ENCODE measurements at regions not wholly inside any gene's neighbourhood (a gene's known extent, or its start where the extent isn't known, plus 50 kb on each side); places are given as distances from the start of the nearest gene placed in this dataset.

GRCh38 chr12:47578836-47579235 lies 127.0 kb downstream of the RPAP3 start:
- no peak overlapping the region for H2BK12ac ChIP-seq (ENCODE audit: low read length in 2 of 2)
- H3K9me3 ChIP-seq (ENCODE audit: control insufficient read depth, low read length) = no peaks in the 10 kb centered on the region
- peaks cover 7 to 11% of the 10 kb centered on the region in 2 experiments for H3K27me3 ChIP-seq (ENCODE audit: control insufficient read depth in 1 of 2, insufficient read depth in 1 of 2, low read length in 2 of 2)
- H3K4me1 ChIP-seq (ENCODE audit: control insufficient read depth, insufficient read depth, low read depth, low read length) = no peaks in the 10 kb centered on the region
- H3K9ac ChIP-seq (ENCODE audit: low read length) = no peak overlapping the region
- H2AFZ ChIP-seq (ENCODE audit: low read depth, low read length) = no peak overlapping the region
- H2BK5ac ChIP-seq (ENCODE audit: low read depth, low read length, poor library complexity, severe bottlenecking) = no peak overlapping the region
- H3K14ac ChIP-seq (ENCODE audit: low read length in 2 of 2) = no peak overlapping the region
- no CpG with 5 or more reads among the region's 4 CpGs for WGBS
- DNase-seq = no peak
- H3K4me3 ChIP-seq (ENCODE audit: insufficient read depth in 1 of 2, low read depth in 1 of 2, low read length in 2 of 2) = no peak overlapping the region
- H3K23ac ChIP-seq (ENCODE audit: low read length in 2 of 2) = no peak overlapping the region
- no peak overlapping the region for H3K18ac ChIP-seq (ENCODE audit: low read depth in 1 of 2, low read length in 2 of 2)
- H3K36me3 ChIP-seq (ENCODE audit: control insufficient read depth in 1 of 2, insufficient read depth in 2 of 2, low read depth in 1 of 2, low read length in 2 of 2) = no peaks in the 10 kb centered on the region
- no peak overlapping the region for H2BK15ac ChIP-seq (ENCODE audit: low read depth, poor library complexity, severe bottlenecking)
- no peak overlapping the region for H3K4ac ChIP-seq (ENCODE audit: low read depth in 1 of 2, low read length in 2 of 2)
- H4K91ac ChIP-seq (ENCODE audit: low read length) = no peak overlapping the region
- H3K4me2 ChIP-seq (ENCODE audit: low read length, poor library complexity, severe bottlenecking) = no peak overlapping the region
- no peak overlapping the region for H2AK5ac ChIP-seq (ENCODE audit: low read length, severe bottlenecking)
- no peak overlapping the region for H4K8ac ChIP-seq (ENCODE audit: low read length)
- H3K79me1 ChIP-seq (replicated peaks; ENCODE audit: low read length, poor library complexity, severe bottlenecking) = no peaks in the 10 kb centered on the region
- H2BK120ac ChIP-seq (ENCODE audit: low read depth, low read length) = no peak overlapping the region
- H3K27ac ChIP-seq (ENCODE audit: low read length, poor library complexity, severe bottlenecking) = no peak overlapping the region

- H3K36me3 ChIP-seq (ENCODE audit: control insufficient read depth in 1 of 2, insufficient read depth in 2 of 2, low read depth in 1 of 2, low read length in 2 of 2) = no peaks in the 10 kb centered on the region
- peaks cover 7 to 11% of the 10 kb centered on the region in 2 experiments for H3K27me3 ChIP-seq (ENCODE audit: control insufficient read depth in 1 of 2, insufficient read depth in 1 of 2, low read length in 2 of 2)
- H3K9ac ChIP-seq (ENCODE audit: low read length) = no peak overlapping the region
- H3K23ac ChIP-seq (ENCODE audit: low read length in 2 of 2) = no peak overlapping the region
- H3K27ac ChIP-seq (ENCODE audit: low read length, poor library complexity, severe bottlenecking) = no peak overlapping the region
- no peak overlapping the region for H3K4ac ChIP-seq (ENCODE audit: low read depth in 1 of 2, low read length in 2 of 2)
- H2BK5ac ChIP-seq (ENCODE audit: low read depth, low read length, poor library complexity, severe bottlenecking) = no peak overlapping the region
- no peaks in the 10 kb centered on the region for H3K9me3 ChIP-seq (ENCODE audit: control insufficient read depth, low read length)
- H2AK5ac ChIP-seq (ENCODE audit: low read length, severe bottlenecking) = no peak overlapping the region
- H3K4me3 ChIP-seq (ENCODE audit: insufficient read depth in 1 of 2, low read depth in 1 of 2, low read length in 2 of 2) = no peak overlapping the region
- H4K91ac ChIP-seq (ENCODE audit: low read length) = no peak overlapping the region
- no peaks in the 10 kb centered on the region for H3K79me1 ChIP-seq (replicated peaks; ENCODE audit: low read length, poor library complexity, severe bottlenecking)
- DNase-seq = no peak
- no peak overlapping the region for H2BK15ac ChIP-seq (ENCODE audit: low read depth, poor library complexity, severe bottlenecking)
- H2BK12ac ChIP-seq (ENCODE audit: low read length in 2 of 2) = no peak overlapping the region
- no peak overlapping the region for H2BK120ac ChIP-seq (ENCODE audit: low read depth, low read length)
- H3K4me2 ChIP-seq (ENCODE audit: low read length, poor library complexity, severe bottlenecking) = no peak overlapping the region
- H4K8ac ChIP-seq (ENCODE audit: low read length) = no peak overlapping the region
- no peak overlapping the region for H3K18ac ChIP-seq (ENCODE audit: low read depth in 1 of 2, low read length in 2 of 2)
- H3K14ac ChIP-seq (ENCODE audit: low read length in 2 of 2) = no peak overlapping the region
- H2AFZ ChIP-seq (ENCODE audit: low read depth, low read length) = no peak overlapping the region
- H3K4me1 ChIP-seq (ENCODE audit: control insufficient read depth, insufficient read depth, low read depth, low read length) = no peaks in the 10 kb centered on the region
- 75% methylated on average over 5 of the region's 7 CpGs for WGBS
Measured at GRCh38 chr12:47577206-47577989, 128.4 kb downstream of the RPAP3 start.

GRCh38 chr12:47576289-47576945 lies 129.4 kb downstream of the RPAP3 start:
- H3K14ac ChIP-seq (ENCODE audit: low read length in 2 of 2) = no peak overlapping the region
- no peak overlapping the region for H2BK5ac ChIP-seq (ENCODE audit: low read depth, low read length, poor library complexity, severe bottlenecking)
- no peak overlapping the region for H3K4ac ChIP-seq (ENCODE audit: low read depth in 1 of 2, low read length in 2 of 2)
- H3K4me2 ChIP-seq (ENCODE audit: low read length, poor library complexity, severe bottlenecking) = no peak overlapping the region
- no peak overlapping the region for H2AFZ ChIP-seq (ENCODE audit: low read depth, low read length)
- no peak overlapping the region for H3K18ac ChIP-seq (ENCODE audit: low read depth in 1 of 2, low read length in 2 of 2)
- H4K91ac ChIP-seq (ENCODE audit: low read length) = no peak overlapping the region
- H3K79me1 ChIP-seq (replicated peaks; ENCODE audit: low read length, poor library complexity, severe bottlenecking) = no peaks in the 10 kb centered on the region
- H3K23ac ChIP-seq (ENCODE audit: low read length in 2 of 2) = no peak overlapping the region
- no peak overlapping the region for H3K27ac ChIP-seq (ENCODE audit: low read length, poor library complexity, severe bottlenecking)
- DNase-seq = no peak
- no peak overlapping the region for H2BK15ac ChIP-seq (ENCODE audit: low read depth, poor library complexity, severe bottlenecking)
- no peak overlapping the region for H2BK120ac ChIP-seq (ENCODE audit: low read depth, low read length)
- WGBS = 82% methylated on average over 7 of the region's 7 CpGs
- H3K4me3 ChIP-seq (ENCODE audit: insufficient read depth in 1 of 2, low read depth in 1 of 2, low read length in 2 of 2) = no peak overlapping the region
- H2AK5ac ChIP-seq (ENCODE audit: low read length, severe bottlenecking) = no peak overlapping the region
- H3K9ac ChIP-seq (ENCODE audit: low read length) = no peak overlapping the region
- H3K36me3 ChIP-seq (ENCODE audit: control insufficient read depth in 1 of 2, insufficient read depth in 2 of 2, low read depth in 1 of 2, low read length in 2 of 2) = no peaks in the 10 kb centered on the region
- no peak overlapping the region for H2BK12ac ChIP-seq (ENCODE audit: low read length in 2 of 2)
- no peaks in the 10 kb centered on the region for H3K4me1 ChIP-seq (ENCODE audit: control insufficient read depth, insufficient read depth, low read depth, low read length)
- H3K9me3 ChIP-seq (ENCODE audit: control insufficient read depth, low read length) = no peaks in the 10 kb centered on the region
- H3K27me3 ChIP-seq (ENCODE audit: control insufficient read depth in 1 of 2, insufficient read depth in 1 of 2, low read length in 2 of 2) = peaks cover 7 to 8% of the 10 kb centered on the region in 2 experiments
- no peak overlapping the region for H4K8ac ChIP-seq (ENCODE audit: low read length)

- H3K27me3 ChIP-seq (ENCODE audit: control insufficient read depth in 1 of 2, insufficient read depth in 1 of 2, low read length in 2 of 2) = peaks cover 7 to 14% of the 10 kb centered on the region in 2 experiments
- H4K8ac ChIP-seq (ENCODE audit: low read length) = no peak overlapping the region
- H2AK5ac ChIP-seq (ENCODE audit: low read length, severe bottlenecking) = no peak overlapping the region
- no peak overlapping the region for H2BK15ac ChIP-seq (ENCODE audit: low read depth, poor library complexity, severe bottlenecking)
- H3K27ac ChIP-seq (ENCODE audit: low read length, poor library complexity, severe bottlenecking) = no peak overlapping the region
- DNase-seq = no peak
- no peak overlapping the region for H3K23ac ChIP-seq (ENCODE audit: low read length in 2 of 2)
- no peak overlapping the region for H2BK120ac ChIP-seq (ENCODE audit: low read depth, low read length)
- H3K4me3 ChIP-seq (ENCODE audit: insufficient read depth in 1 of 2, low read depth in 1 of 2, low read length in 2 of 2) = no peak overlapping the region
- no peak overlapping the region for H3K9ac ChIP-seq (ENCODE audit: low read length)
- H3K14ac ChIP-seq (ENCODE audit: low read length in 2 of 2) = no peak overlapping the region
- no peak overlapping the region for H3K18ac ChIP-seq (ENCODE audit: low read depth in 1 of 2, low read length in 2 of 2)
- no peak overlapping the region for H3K4me2 ChIP-seq (ENCODE audit: low read length, poor library complexity, severe bottlenecking)
- H2AFZ ChIP-seq (ENCODE audit: low read depth, low read length) = no peak overlapping the region
- H3K79me1 ChIP-seq (replicated peaks; ENCODE audit: low read length, poor library complexity, severe bottlenecking) = no peaks in the 10 kb centered on the region
- 100% methylated on average over 1 of the region's 1 CpG for WGBS
- no peak overlapping the region for H2BK12ac ChIP-seq (ENCODE audit: low read length in 2 of 2)
- H2BK5ac ChIP-seq (ENCODE audit: low read depth, low read length, poor library complexity, severe bottlenecking) = no peak overlapping the region
- no peak overlapping the region for H4K91ac ChIP-seq (ENCODE audit: low read length)
- H3K4ac ChIP-seq (ENCODE audit: low read depth in 1 of 2, low read length in 2 of 2) = no peak overlapping the region
- no peaks in the 10 kb centered on the region for H3K36me3 ChIP-seq (ENCODE audit: control insufficient read depth in 1 of 2, insufficient read depth in 2 of 2, low read depth in 1 of 2, low read length in 2 of 2)
- H3K4me1 ChIP-seq (ENCODE audit: control insufficient read depth, insufficient read depth, low read depth, low read length) = no peaks in the 10 kb centered on the region
- no peaks in the 10 kb centered on the region for H3K9me3 ChIP-seq (ENCODE audit: control insufficient read depth, low read length)
Measured at GRCh38 chr12:47574252-47575021, 131.4 kb downstream of the RPAP3 start.
